AG04450 (cell line): ENCODE measurements at regions not wholly inside any gene's neighbourhood (a gene's known extent, or its start where the extent isn't known, plus 50 kb on each side); places are given as distances from the start of the nearest gene placed in this dataset.
"Not testable (repeated sequence)": the region's sequence is repeated elsewhere in the genome, so short reads cannot be mapped to it uniquely, and the experiment has no call there.

Source experiments
- CTCF ChIA-PET: fragments of 300-600, 350-600 bp; formaldehyde crosslinking; extraction: SDS; loops from one replicate; lab custom pipeline; 2022; ENCODE audit warnings: antibody characterized with exemption, inconsistent platforms; lab: Charles Lee
- POLR2A ChIA-PET: fragments of 350-600 bp; formaldehyde crosslinking; extraction: SDS; loops from one replicate; lab custom pipeline; 2021; ENCODE audit warnings: antibody characterized with exemption, inconsistent platforms; lab: Yijun Ruan, JAX
- DNase-seq: peaks from one replicate; pipeline ENCODE4 v3.0.0-alpha.2; 2011; ENCODE audit warnings: low read depth, low spot score
- H3K27ac ChIP-seq: one replicate; pipeline ENCODE4 v1.5.1; 2012; ENCODE audit warnings: low read depth, low read length, control low read depth
- H3K27me3 ChIP-seq: one replicate; pipeline ENCODE4 v1.6.0; 2012; ENCODE audit warnings: low read length; ENCODE audit not compliant: control insufficient read depth, insufficient read depth
- H3K4me3 ChIP-seq: 2 replicates; pipeline ENCODE4 v1.5.1; 2011; ENCODE audit warnings: mild to moderate bottlenecking, low read depth, low read length, control low read depth
- H3K9me3 ChIP-seq: 2 replicates; pipeline ENCODE4 v1.5.1; 2012; ENCODE audit warnings: low read length; ENCODE audit not compliant: control insufficient read depth, insufficient read depth
- TF ChIP-seq, protein P1 (sequence below): IDR thresholded peaks from 2 replicates; pipeline ENCODE4 v1.5.1; 2011; ENCODE audit warnings: low read depth, low read length, control low read depth, inconsistent platforms

DNA sequence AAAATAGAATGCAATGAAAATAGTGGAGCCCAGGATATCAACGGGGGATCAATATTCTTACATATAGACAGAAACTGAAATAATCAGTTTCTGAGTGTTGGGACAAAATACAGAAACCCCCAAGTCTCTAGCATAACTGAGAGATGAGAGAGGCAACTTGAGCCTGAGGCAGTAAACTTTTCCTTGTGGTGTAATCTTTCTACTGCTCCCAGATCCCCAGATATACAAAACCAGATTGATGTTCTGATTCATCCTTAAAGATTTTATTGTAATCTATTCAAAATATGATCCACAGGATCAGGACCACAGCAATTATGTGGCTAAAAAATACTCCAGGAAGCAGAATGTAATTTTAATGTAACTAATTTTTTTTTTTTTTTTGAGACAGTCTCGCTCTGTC lies 2282.6 kb downstream of the ARAP2 start:
- POLR2A ChIA-PET = no interaction called here
- no peak overlapping the region for H3K4me3 ChIP-seq
- TF ChIP-seq, protein P1, sequence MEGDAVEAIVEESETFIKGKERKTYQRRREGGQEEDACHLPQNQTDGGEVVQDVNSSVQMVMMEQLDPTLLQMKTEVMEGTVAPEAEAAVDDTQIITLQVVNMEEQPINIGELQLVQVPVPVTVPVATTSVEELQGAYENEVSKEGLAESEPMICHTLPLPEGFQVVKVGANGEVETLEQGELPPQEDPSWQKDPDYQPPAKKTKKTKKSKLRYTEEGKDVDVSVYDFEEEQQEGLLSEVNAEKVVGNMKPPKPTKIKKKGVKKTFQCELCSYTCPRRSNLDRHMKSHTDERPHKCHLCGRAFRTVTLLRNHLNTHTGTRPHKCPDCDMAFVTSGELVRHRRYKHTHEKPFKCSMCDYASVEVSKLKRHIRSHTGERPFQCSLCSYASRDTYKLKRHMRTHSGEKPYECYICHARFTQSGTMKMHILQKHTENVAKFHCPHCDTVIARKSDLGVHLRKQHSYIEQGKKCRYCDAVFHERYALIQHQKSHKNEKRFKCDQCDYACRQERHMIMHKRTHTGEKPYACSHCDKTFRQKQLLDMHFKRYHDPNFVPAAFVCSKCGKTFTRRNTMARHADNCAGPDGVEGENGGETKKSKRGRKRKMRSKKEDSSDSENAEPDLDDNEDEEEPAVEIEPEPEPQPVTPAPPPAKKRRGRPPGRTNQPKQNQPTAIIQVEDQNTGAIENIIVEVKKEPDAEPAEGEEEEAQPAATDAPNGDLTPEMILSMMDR = no peak
- no peaks in the 10 kb centered on the region for H3K27me3 ChIP-seq
- H3K9me3 ChIP-seq = no peaks in the 10 kb centered on the region
- no peak overlapping the region for H3K27ac ChIP-seq
- CTCF ChIA-PET = no interaction called here
- no peak for DNase-seq

DNA sequence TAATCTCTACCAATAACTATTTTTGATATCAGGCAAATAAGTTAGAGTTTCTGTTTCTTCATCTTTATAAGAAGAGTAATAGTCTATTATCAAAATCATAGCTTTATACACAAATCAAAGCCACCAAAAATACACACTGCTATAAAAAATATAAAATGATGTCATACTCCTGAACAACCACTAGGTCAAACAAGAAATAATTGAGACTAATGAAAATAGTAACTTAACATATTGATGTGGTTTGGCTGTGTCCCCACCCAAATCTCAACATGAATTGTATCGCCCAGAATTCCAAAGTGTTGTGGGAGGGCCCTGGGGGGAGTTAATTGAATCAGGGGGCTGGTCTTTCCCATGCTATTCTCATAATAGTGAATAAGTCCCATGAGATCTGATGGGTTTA lies 2277.5 kb downstream of the ARAP2 start:
- no peaks in the 10 kb centered on the region for H3K27me3 ChIP-seq
- H3K4me3 ChIP-seq = no peak overlapping the region
- H3K27ac ChIP-seq = no peak overlapping the region
- TF ChIP-seq, protein P1 = no peak
- ChIA-PET POLR2A (no interaction called here), CTCF (no interaction called here)
- no peak for DNase-seq
- H3K9me3 ChIP-seq = no peaks in the 10 kb centered on the region

GRCh38 chr4:33974270-33974669 lies 2270.0 kb downstream of the ARAP2 start:
- TF ChIP-seq, protein P1 = no peak
- DNase-seq = no peak
- POLR2A ChIA-PET = no interaction called here
- Histone ChIP-seq H3K9me3 (no peaks in the 10 kb centered on the region), H3K27me3 (no peaks in the 10 kb centered on the region), H3K4me3 (no peak overlapping the region), H3K27ac (no peak overlapping the region)
- CTCF ChIA-PET = interaction anchor here (0.7 kb wide), 1 partner anchor 9 kb away, joined by 3 read pairs; no protein-coding TSS in a partner anchor

DNA sequence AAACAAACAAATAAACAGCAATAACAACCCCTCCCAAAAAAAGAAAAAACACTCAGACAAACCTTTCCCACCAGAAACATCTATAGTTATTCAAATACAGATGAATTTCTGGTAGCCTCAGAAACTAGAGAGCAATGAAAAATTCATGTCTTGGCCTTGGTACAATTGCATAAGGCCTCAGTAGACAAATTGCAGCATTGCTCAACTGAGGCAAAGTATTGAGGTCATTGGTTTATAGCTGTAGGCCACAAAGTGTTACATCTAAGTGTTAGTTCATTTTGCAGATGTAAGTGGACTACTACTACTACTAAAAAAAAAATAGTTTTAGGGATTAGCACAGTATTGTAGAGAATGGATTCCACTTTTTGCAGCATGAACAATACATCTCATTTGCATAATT lies 2268.3 kb downstream of the ARAP2 start:
- POLR2A ChIA-PET = no interaction called here
- Histone ChIP-seq H3K27ac (no peak overlapping the region), H3K9me3 (no peaks in the 10 kb centered on the region), H3K27me3 (no peaks in the 10 kb centered on the region), H3K4me3 (no peak overlapping the region)
- DNase-seq = no peak
- CTCF ChIA-PET = no interaction called here
- TF ChIP-seq, protein P1 = no peak

DNA sequence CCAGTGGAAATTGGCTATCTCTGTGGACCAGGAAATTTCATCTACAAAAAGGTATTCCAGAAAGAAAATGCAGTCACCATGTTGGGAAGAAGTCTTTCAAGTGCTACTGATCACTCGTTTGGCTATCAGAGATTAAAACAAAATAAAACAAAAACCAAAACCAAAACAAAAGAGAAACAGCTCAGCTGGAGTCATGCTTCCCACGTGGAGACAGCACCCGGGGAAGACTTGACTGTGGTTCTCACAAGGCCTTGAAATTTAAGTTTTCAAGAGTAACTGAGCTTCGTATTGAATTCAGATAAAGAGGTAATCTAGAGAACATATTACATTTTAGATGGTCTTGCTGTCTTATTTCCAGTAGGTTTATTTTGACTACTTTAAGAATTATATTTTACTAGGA lies 2264.5 kb downstream of the ARAP2 start:
- DNase-seq, POLR2A ChIA-PET, H3K27me3 ChIP-seq, CTCF ChIA-PET, H3K9me3 ChIP-seq, H3K27ac ChIP-seq, H3K4me3 ChIP-seq: not testable (repeated sequence)

DNA sequence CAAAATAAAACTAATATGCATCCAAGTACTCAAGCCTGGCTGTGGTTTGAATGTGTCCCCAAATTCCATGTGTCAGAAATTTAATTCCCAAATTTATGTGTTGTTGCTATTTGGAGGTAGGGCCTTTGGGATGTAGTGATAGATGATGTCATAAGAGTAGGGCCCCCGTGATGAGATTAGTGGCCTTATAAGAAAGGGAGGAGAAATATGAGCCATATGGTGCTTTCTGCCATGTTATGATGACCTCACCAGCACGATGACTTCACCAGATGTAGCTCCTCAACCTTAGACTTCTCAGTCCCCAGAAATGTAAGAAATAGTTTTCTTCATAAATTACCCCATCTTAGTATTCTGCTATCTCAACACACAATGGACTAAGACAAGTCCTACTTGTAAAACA lies 2264.0 kb downstream of the ARAP2 start:
- ChIA-PET POLR2A (no interaction called here), CTCF (no interaction called here)

More for the DNA sequence above, 2264.0 kb downstream of the ARAP2 start:
- H3K4me3 ChIP-seq = no peak overlapping the region
- no peak for DNase-seq
- no peak overlapping the region for H3K27ac ChIP-seq
- no peaks in the 10 kb centered on the region for H3K9me3 ChIP-seq
- TF ChIP-seq, protein P1 = no peak
- no peaks in the 10 kb centered on the region for H3K27me3 ChIP-seq
